ENCODE measurements at regions not wholly inside any gene's neighbourhood (a gene's known extent, or its start where the extent isn't known, plus 50 kb on each side); places are given as distances from the start of the nearest gene placed in this dataset.

DNA sequence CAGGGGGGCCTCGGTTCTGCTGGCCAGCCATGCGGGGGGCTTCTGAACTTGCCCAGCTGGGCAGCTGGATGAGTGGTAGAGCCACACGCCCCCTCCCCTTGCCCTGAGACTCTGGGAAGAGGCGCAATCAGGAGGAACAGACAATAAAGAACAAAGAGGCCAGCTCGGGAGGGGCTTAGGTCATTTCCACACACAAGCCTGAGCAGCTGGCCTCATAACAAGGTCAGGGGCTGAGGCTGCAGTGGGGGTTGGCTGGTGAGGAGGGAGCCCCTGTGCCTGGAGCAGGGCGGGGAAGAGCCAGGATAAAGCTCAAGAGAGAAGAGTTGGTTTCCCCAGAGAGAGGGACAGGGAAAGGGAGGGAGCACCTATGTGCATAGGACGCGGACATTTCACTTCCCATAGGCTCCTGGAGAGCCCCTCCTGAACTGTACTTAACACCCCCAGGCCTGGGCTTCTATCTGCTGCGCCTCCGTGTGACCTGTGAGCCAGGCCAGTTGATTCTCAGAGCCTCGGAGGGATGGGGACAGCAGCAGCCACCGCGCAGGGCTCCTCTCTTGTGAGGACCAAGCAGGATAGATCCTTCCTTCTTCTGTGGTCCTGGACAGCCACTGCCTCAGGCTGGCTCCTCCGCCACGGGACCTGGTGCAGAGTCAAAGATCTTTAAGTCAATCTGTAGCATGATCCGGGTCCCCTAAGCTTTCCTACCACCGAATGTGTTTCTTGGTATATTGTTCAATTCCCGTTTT is 75.3 kb upstream of the GGTA1 start:
- H3K4me3 ChIP-seq, result no peak overlapping the region
- H3K4me2 ChIP-seq, result no peak overlapping the region
- no peaks in the 10 kb centered on the region for H3K27me3 ChIP-seq
- H4K20me1 ChIP-seq, result peaks cover 0 to 12% (median 0%) of the 10 kb centered on the region in 11 experiments; a peak in 2 of 22 replicates
- no peaks in the 10 kb centered on the region for H3K36me3 ChIP-seq
- no peak for TF ChIP-seq Cebpa-rat (IDR thresholded peaks at IDR 0.05)
- no peaks in the 10 kb centered on the region for H3K9me3 ChIP-seq (replicated peaks in 1 of 11)
- H3K4me1 ChIP-seq, result peaks cover 0 to 27% (median 5%) of the 10 kb centered on the region in 10 experiments; a peak in 11 of 20 replicates
- no peak overlapping the region for H3K27ac ChIP-seq
- no peak overlapping the region for H3K9ac ChIP-seq

DNA sequence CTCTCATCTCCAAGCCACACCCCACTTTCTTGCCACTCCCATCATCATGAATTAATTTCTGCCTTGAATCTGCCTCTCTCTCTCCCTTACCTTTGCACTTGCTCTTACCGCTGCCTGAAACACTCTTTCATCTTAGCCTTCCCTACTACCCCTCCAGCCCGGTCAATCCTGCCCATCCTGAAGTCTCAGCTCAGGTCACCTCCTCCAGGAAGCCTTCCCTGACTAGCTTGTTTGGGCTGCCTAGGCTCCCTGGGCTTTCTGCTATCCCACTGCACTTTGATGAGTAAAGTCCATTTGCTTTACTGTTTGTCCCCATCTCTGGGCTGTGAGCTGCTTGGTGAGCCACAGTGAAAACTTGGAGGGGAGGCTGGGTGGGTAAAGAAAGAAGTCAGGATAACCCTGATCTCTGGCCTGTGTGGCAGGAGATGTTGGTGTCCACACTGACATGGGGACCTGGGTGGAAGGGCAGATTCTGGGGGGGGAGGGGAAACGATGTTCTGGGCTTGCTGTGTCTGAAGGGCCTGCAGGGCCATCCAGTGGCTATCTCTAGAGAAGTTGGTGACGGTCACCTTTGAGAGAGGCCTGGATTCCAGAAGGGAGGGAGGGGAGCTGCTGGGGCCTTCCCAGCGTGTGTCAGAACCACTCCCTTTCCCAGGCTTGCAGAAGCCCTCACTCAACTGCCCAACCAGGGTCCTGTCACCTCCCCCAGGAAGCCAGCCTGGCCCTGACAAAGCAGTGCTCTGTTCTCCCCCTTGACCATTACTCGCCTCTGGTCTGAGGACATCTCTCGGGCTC is 75.0 kb upstream of the DAB2IP start:
- Histone ChIP-seq H3K4me3 (no peak overlapping the region), H3K9me3 (replicated peaks in 1 of 11) (no peaks in the 10 kb centered on the region), H4K20me1 (peaks cover 0 to 6% (median 0%) of the 10 kb centered on the region in 11 experiments; a peak in 2 of 22 replicates), H3K27ac (no peak overlapping the region), H3K4me2 (no peak overlapping the region), H3K4me1 (peaks cover 0 to 41% (median 8%) of the 10 kb centered on the region in 10 experiments; a peak in 13 of 20 replicates), H3K36me3 (no peaks in the 10 kb centered on the region), H3K9ac (no peak overlapping the region), H3K27me3 (no peaks in the 10 kb centered on the region)
- TF ChIP-seq Cebpa-rat (IDR thresholded peaks at IDR 0.05), result no peak

DNA sequence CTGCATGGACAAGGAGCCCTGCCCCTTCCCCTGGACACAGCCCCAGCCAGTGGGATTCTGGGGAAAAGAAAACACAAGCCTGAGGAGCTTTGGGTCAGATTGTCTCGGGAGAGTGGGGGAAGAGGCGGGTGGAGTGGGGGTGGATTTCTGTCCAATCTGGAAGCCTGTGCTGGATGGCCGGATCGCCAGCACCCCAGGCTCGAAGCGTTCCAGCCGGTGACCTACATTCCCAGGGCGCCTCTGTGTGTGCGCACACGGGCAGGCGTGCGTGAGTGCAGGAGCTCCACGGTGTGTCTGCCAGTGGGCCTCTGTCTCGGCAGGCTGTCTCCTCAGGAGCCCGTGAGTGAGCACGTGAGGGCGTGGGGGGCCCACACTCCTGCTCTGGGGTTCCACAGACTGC is 74.3 kb upstream of the DAB2IP start:
- Histone ChIP-seq H3K36me3 (no peaks in the 10 kb centered on the region), H3K4me1 (peaks cover 0 to 48% (median 15%) of the 10 kb centered on the region in 10 experiments; a peak in 17 of 20 replicates), H3K4me3 (no peak overlapping the region), H3K27me3 (0 out of 22 replicates have a peak, but pooled peaks cover 0 to 4% (median 0%) of the 10 kb centered on the region in 11 experiments), H3K9me3 (replicated peaks in 1 of 11) (no peaks in the 10 kb centered on the region), H3K27ac (no peak overlapping the region), H3K4me2 (peak overlapping the region in 3 of 11 experiments; percentile 19 to 44 (median 36); a peak in 1 of 22 replicates), H3K9ac (no peak overlapping the region), H4K20me1 (no peaks in the 10 kb centered on the region; a peak in 1 of 22 replicates)
- TF ChIP-seq Cebpa-rat (IDR thresholded peaks at IDR 0.05), result no peak

- TF ChIP-seq Cebpa-rat (IDR thresholded peaks at IDR 0.05), result no peak
- Histone ChIP-seq H3K4me3 (no peak overlapping the region), H3K9me3 (replicated peaks in 1 of 11) (no peaks in the 10 kb centered on the region), H3K27me3 (0 out of 22 replicates have a peak, but pooled peaks cover 0 to 7% (median 0%) of the 10 kb centered on the region in 11 experiments), H3K4me2 (peak overlapping the region in 5 of 11 experiments; percentile 9 to 44 (median 36); a peak in 3 of 22 replicates), H3K36me3 (no peaks in the 10 kb centered on the region), H3K9ac (no peak overlapping the region), H3K27ac (no peak overlapping the region), H3K4me1 (peaks cover 3 to 52% (median 19%) of the 10 kb centered on the region in 10 experiments), H4K20me1 (no peaks in the 10 kb centered on the region; a peak in 1 of 22 replicates)
Measured at GRCh38 chr9:121577572-121577971, 73.9 kb upstream of the DAB2IP start.

DNA sequence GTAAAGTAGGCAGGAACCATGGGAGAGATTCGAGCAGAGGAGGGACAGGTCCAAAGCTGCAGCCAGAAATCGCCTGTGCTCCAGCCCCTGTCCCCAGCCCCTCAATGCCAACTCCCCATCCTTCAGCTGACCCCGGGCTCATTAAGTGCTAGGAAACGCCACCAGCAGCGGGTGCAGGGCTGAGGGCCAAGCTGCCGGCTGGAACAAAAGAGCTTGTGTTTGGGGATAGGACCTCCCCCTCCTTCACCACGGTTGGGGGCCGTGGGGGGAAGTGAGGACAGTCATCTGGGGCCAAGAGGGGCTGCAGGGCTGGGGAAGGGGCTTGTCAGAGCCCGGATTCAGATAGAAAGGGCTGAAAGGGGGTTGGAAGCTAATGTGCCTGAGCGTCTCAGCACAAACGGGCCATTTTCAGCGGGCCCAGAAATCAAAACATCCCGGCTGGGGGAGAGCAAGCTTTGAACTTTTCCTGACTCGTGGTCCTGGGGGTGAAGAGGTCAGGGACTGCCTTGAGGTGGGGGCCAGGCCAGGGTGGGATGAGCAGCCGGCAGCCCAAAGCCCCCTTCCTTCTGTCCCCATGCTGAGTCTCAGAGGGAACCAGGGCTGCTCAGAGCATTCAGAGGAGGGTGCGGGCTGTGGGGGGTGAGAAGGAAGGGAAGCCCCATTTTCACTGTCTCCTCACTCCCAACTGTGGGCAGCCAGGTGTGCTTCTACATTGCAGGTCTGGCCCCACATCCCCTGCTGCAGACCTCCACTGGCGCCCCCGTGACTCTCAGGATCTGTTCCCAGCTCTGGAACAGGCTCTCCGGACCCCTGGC is 69.4 kb upstream of the DAB2IP start:
- H4K20me1 ChIP-seq, result no peaks in the 10 kb centered on the region
- H3K36me3 ChIP-seq, result no peaks in the 10 kb centered on the region
- H3K9me3 ChIP-seq (replicated peaks in 1 of 11), result no peaks in the 10 kb centered on the region
- 0 out of 22 replicates have a peak, but pooled peaks cover 0 to 7% (median 0%) of the 10 kb centered on the region in 11 experiments for H3K27me3 ChIP-seq
- peak overlapping the region; percentile 36 to 85 (median 76) for H3K4me2 ChIP-seq
- H3K9ac ChIP-seq, result peak overlapping the region in 7 of 11 experiments; percentile 7 to 65 (median 44); a peak in 10 of 22 replicates
- TF ChIP-seq Cebpa-rat (IDR thresholded peaks at IDR 0.05), result no peak
- H3K4me3 ChIP-seq, result no peak overlapping the region; a peak in 1 of 20 replicates
- peaks cover 14 to 50% (median 27%) of the 10 kb centered on the region in 10 experiments for H3K4me1 ChIP-seq
- H3K27ac ChIP-seq, result peak overlapping the region in 6 of 11 experiments; percentile 41 to 58 (median 54); a peak in 11 of 22 replicates

DNA sequence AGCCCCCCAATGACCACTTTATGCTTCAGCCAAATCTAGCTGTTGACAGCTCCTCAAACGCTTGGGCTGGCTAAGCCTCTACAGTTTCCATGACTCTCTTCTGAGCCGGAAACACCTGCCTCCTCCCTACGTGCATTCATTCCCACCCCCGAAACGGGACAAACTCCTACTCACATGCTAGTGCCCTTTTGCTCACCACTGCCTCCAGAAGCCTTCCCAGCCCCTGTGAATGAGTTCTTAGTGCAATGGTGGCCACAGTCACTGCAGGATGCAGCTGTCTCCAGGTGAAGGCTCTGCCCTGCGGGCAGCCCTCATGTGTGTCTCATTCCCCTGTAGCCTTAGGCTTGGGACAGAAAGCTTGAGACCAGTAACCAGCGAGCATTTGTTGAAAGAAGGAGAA is 68.8 kb upstream of the DAB2IP start:
- Histone ChIP-seq H3K4me1 (peaks cover 14 to 46% (median 27%) of the 10 kb centered on the region in 10 experiments), H3K36me3 (no peaks in the 10 kb centered on the region), H3K9ac (peak overlapping the region in 7 of 11 experiments; percentile 7 to 65 (median 44); a peak in 7 of 22 replicates), H3K27ac (peak overlapping the region in 6 of 11 experiments; percentile 12 to 58 (median 54); a peak in 10 of 22 replicates), H3K4me3 (peak overlapping the region in 1 of 10 experiments; percentile 11; a peak in 2 of 20 replicates), H4K20me1 (no peaks in the 10 kb centered on the region), H3K27me3 (0 out of 22 replicates have a peak, but pooled peaks cover 0 to 7% (median 0%) of the 10 kb centered on the region in 11 experiments), H3K4me2 (peak overlapping the region; percentile 36 to 85 (median 76)), H3K9me3 (replicated peaks in 1 of 11) (no peaks in the 10 kb centered on the region)
- TF ChIP-seq Cebpa-rat (IDR thresholded peaks at IDR 0.05), result no peak

DNA sequence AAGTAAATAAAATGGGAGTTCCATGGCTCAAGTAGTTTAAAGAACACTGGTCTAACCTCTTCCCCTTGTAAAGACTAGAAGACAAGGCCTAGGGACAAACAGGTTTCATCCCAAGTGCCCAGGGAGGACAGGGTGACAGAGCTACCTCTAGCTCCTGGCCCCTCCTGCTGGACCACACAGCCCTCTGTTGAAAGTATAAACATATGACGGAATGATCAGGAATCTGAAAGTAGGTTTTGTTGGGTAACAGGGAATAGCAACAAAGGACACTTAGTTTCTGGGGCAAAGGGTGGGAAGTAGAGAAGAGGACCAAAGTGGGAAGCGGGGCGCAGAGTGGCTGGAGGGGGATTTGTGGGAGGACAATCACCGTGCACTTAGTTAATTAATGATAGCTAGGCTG is 67.0 kb upstream of the DAB2IP start:
- no peak for TF ChIP-seq Cebpa-rat (IDR thresholded peaks at IDR 0.05)
- no peak overlapping the region for H3K27ac ChIP-seq
- no peak overlapping the region for H3K9ac ChIP-seq
- H4K20me1 ChIP-seq, result no peaks in the 10 kb centered on the region
- no peak overlapping the region for H3K4me3 ChIP-seq
- no peaks in the 10 kb centered on the region for H3K36me3 ChIP-seq
- H3K4me2 ChIP-seq, result no peak overlapping the region
- no peaks in the 10 kb centered on the region for H3K9me3 ChIP-seq (replicated peaks in 1 of 11)
- 0 out of 22 replicates have a peak, but pooled peaks cover 0 to 7% (median 0%) of the 10 kb centered on the region in 11 experiments for H3K27me3 ChIP-seq
- H3K4me1 ChIP-seq, result peaks cover 14 to 32% (median 26%) of the 10 kb centered on the region in 10 experiments

DNA sequence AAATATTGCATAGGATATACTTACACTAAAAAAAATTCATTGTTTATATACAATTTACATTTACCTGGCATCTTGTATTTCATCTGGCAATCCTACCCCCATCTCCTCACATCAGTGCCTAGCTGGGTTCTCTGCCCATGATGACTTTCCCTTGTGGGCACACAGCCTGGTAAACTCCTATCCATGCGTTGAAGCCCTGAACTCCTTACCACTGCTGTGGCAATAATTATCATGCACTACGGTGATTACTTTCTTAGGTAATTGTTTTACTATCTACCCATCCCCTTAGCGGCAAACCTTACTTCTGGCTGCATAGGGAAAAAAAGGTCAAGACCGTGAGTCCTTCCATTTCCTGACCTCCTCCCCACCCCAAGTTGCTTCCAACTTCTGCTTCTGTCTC is 63.6 kb upstream of the DAB2IP start:
- Histone ChIP-seq H4K20me1 (no peaks in the 10 kb centered on the region), H3K27ac (no peak overlapping the region), H3K9me3 (replicated peaks in 1 of 11) (no peaks in the 10 kb centered on the region), H3K27me3 (no peaks in the 10 kb centered on the region), H3K4me3 (no peak overlapping the region), H3K36me3 (no peaks in the 10 kb centered on the region), H3K9ac (no peak overlapping the region), H3K4me1 (peaks cover 4 to 8% (median 6%) of the 10 kb centered on the region in 10 experiments; a peak in 19 of 20 replicates), H3K4me2 (no peak overlapping the region)
- no peak for TF ChIP-seq Cebpa-rat (IDR thresholded peaks at IDR 0.05)
